GF-D8 (cell line): ENCODE measurements at regions not wholly inside any gene's neighbourhood (a gene's known extent, or its start where the extent isn't known, plus 50 kb on each side); places are given as distances from the start of the nearest gene placed in this dataset.
"Not testable (repeated sequence)": the region's sequence is repeated elsewhere in the genome, so short reads cannot be mapped to it uniquely, and the experiment has no call there.

ENCODE experiments used
- DNase-seq: peaks from one replicate; lab custom pipeline; 2025; lab: John Stamatoyannopoulos, UW

DNA sequence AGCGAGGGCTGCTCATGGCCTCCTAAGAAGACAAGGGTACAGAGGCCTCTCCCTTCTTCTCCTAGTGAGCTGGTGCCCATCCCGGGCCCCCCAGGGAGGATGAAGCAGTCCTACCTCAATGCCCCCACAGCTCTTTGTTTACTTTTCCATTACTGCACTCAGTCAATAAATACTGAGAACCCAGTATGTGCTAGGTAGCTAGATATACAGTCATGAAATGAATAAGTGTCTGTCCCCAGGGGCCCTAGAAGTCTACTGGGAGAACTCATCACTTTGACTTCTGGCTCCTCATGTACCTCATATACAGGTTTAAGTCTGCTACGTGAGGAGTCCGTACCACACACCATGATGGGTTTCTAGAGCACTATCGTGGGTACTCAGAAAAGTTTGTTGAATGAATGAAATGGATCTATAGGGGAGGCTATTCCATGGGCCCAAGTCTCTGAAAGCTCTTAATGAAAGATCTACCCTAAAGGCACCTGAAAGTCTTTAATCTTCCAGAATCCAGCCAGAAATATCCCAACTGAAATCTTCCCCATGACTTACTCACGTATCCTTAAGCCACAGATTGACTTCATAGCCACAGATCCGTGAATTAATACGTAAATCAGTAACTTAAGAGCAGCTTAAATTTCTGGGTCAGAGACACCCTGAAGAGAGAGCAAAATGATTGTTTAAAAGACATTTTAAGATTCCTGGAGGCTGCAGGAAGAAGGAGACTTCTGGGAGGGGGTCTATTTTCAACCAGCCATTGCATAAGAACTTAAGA is 51.6 kb upstream of the POMP start:
- no peak for DNase-seq

DNA sequence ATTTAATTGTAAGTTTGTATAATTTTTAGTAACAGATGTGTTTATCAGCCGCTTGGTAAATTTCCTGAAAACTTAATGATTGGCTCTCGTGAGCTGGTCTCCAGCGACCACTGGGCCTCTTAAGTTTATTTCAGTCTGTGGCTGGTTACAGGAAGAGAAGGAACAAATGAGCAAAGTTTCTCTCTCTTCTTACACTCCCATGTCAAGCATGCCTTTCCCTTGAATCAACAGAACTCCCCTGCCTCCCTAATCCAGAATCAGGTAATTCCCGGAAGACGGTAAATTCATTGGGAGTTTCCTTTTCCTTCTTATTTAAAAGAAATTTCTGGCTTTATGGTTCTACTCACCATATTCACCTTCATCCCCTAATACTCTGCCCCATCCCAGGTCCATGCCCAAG is 52.5 kb upstream of the POMP start:
- DNase-seq = no peak

GRCh38 chr13:28605147-28605546 is 53.8 kb upstream of the POMP start:
- DNase-seq = not testable (repeated sequence)

DNA sequence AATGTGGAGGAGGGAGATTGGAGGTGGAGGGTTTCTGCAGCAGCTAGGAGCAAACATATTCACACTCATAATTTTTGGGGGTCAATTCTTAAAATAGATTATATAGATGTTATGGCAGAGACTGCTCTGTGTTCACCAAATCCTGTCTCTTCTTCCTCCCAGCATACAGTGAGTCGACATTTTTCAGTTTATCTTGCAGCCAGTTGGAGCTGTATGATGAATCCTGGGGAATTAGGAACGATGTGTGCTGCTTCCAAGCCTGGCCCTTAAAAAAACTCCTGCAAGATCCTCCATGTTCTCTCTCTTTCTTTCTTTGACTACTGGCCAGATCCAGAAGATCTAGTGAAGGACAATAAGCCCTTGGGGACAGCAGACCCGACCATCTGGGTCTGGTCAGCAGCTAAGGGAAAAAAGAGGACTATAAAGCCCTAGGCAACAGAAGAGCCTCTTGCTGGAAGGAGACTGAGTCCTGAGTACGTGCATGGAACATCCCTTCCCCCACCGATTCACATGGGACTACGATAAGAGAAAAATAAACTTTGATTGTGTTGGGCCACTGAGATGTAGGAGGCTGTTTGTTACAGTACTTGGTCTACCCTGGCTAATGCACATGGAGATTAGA is 55.8 kb upstream of the POMP start:
- DNase-seq = no peak

- no peak for DNase-seq
Observed at GRCh38 chr13:28602580-28602979, 56.4 kb upstream of the POMP start.

GRCh38 chr13:28601581-28601980 is 57.3 kb upstream of the POMP start:
- no peak for DNase-seq

DNA sequence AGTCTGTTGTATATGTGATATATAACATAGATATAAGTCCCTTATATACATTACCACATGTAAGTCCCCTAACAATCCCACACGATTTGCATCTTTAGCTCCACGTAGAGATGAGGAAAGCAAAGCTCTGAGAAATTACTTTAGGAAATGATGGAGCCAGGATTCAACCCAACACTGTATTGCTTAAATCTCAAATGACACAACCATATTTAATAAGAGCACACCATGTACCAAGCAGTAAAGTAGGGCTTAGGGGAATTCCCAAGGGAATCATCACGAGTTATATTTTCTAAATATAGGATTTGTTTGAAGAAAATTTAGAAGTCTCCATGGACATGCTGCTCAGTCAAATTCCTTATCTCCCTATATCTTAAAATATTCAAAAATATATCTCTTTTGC is 61.3 kb upstream of the POMP start:
- no peak for DNase-seq

DNA sequence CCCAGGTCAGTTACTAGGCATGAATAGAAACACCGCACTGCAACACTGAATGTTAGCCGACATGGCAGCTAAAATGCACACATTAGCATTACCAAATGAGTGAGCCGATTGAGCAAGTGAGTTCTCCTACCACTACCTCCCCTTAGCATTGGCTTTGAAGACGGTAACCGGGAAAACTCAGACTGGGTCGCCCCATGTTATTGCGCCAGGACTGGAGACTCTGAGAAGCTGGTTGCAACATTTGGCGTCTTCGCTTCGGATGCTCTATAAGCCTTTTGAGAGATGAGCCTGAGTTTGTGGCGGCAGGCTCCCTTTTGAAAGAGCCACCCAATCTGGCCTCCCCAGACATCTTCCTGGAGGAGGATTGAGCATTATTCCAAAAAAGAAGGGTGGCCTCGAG is 68.5 kb upstream of the POMP start:
- DNase-seq = no peak

DNA sequence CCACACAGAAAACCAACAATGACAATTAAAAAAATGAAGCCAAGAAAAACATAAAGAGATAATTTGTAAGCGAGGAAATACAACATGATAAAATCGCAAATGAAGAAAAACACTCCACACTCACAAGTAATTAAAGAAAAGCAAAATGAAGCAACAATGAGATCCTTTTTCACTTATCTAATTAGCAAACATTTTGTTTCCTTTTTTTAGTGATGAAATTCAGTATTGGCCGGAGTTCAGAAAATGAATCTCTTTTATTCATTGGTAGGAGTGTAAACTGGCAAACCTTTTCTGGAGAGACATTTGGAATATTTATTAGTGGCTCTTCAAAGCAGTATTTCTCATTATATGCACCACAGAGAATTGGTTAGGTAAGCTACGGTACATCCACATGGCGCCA is 70.6 kb upstream of the POMP start:
- DNase-seq = no peak

GRCh38 chr13:28587174-28587540 is 71.8 kb upstream of the POMP start:
- no peak for DNase-seq

DNA sequence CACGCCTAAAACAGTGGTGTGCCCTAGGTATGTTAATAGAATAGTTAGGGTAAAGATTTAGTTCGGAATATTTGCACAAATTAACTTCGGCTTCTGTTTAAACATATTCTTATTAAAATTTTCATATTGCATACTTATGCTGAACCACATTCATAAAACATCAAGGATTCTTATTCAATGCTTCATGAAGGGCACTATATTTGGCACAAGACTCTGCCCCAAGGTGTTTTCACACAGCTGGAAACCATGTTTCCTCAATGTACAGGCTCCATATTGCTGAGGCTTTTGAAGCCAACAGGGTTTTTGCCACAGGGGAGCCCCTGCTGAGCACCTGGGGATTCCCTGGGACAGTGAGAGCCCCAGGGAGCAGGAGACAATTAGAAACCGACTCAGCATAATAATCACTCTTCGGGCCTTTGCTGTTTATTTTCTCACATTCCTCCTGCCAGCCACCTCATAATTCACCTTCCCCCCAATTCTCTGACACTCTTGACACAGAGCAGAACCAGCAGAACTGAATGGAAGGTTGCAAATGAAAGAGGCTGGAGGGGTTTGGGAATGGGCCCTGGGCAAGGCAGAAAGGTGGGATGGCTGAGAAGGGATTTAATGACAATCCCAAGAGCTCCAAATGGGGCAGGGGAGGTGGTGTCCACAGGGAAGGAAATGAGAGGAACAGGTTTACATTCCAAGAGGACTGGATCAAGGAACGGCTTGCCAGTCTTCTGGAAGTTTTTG is 72.3 kb upstream of the POMP start:
- DNase-seq = no peak

- no peak for DNase-seq
Observed at GRCh38 chr13:28585561-28585960, 73.4 kb upstream of the POMP start.

- no peak for DNase-seq
Observed at GRCh38 chr13:28584873-28585381, 74.0 kb upstream of the POMP start.

- DNase-seq = no peak
Observed at GRCh38 chr13:28583651-28584091, 75.3 kb upstream of the POMP start.

DNA sequence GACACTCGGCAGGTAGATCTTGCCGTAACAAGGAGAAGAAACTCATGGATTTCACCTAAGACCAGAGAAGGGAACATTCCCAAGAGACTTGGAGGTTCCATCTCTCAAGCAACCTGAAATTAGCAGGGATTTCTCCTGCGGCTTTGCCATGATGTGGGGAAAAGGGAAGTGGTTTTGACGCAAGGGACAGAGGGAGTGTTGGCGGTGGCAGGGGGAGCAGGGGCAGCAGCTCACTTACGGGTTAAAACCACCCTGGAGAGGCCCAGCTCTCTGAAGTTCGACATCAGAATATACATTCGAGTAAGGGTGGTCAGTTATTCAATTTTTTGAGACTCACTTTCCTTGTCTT is 76.1 kb upstream of the POMP start:
- DNase-seq = no peak

DNA sequence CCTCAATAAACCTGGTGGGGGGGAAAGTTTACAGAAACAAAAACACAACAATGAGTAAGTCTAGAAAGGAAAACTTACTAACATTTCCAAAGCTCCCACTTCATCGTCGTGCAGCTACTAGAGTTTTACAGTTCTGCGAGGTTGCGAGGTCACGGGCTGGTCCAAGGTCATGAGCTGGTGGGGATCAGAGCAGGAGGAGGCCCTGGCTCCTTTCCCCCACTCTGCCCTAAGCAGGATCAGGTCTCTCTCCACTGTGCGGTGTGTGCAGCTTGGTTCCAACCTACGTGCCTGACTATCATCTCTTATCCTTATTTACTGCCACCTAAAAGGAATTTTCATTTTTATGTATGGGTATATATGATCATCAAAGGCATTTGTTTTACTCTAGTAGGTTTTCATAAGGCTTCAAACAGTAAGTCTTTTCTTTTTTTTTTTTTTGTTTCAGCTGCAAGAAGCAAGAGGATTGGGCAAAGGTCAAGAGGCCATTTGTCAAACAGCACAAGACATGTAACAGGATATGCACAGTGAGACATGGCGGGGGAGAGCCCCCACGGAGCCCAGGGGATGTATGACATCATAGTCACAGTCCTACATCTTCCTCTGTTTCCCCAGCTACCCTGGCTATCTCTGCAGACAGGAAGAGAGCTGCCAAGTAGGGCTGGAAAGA is 76.6 kb upstream of the POMP start:
- no peak for DNase-seq

DNA sequence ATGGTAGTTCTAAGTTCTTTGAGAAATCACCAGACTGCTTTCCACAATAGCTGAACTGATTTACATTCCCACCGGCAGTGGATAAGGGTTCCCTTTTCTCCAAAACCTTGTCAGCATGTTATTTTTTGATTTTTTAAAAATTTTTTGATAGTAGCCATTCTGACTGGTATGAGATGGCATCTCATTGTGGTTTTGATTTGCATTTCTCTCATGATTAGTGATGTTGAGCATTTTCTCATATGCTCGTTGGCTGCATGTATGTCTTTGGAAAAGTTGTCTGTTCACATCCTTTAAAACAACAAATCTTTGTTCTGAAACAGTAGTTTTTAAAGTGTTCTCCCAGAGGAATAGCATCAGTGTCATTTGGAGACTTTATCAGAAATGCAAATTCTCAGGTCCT is 77.5 kb upstream of the POMP start:
- no peak for DNase-seq

DNA sequence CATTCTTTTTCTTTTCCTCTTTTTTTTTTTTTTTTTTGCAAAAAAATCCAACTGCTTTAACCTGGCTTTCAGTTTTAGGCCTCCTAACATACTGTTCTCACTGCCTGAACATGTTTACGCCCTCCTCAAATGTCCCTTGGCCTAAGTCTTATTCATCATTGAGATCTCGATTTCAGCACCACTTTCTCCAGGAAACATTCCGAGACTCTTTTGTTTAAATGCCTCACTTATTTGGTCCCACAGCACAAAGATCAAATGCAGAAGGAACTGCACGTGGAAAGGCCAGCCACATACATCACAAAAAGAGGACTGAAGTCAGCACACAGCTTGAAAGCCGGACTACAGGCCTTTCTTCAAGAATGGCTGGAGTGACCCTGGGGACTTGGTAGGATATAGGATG is 79.2 kb upstream of the POMP start:
- no peak for DNase-seq

DNA sequence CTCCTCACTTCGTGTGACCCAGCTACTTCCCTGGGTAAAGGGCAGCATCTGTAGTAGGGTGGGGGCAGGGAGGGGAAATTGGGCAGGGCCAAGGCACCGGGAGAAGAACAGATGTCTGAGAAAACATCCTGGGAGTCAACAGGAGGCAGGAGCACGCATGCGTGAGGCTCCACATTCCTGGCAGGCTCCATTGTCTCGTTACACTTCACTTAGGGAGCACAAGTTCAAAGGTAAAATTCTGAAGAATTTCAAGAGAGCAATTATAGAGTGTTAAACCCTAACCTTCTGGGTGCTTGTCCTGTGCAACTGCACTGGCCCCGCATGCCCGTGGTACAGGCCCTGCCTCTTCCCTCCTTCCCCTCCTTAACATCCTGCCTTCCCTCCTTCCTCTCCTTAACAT is 79.6 kb upstream of the POMP start:
- no peak for DNase-seq

GRCh38 chr13:28576067-28576466 is 81.1 kb upstream of the FLT1 start:
- no peak for DNase-seq

- no peak for DNase-seq
Observed at GRCh38 chr13:28575200-28575599, 80.3 kb upstream of the FLT1 start.

GRCh38 chr13:28574617-28575142 is 79.8 kb upstream of the FLT1 start:
- no peak for DNase-seq
